RWPE2 (cell line): ENCODE measurements at regions not wholly inside any gene's neighbourhood (a gene's known extent, or its start where the extent isn't known, plus 50 kb on each side); places are given as distances from the start of the nearest gene placed in this dataset.
A peak's percentile ranks its signal among the peaks of the same experiment; 100 is the strongest.

Source experiments
- ATAC-seq: fragments of 200-7000 bp; cut with Tn5 transposase; 3 replicates; pipeline ENCODE4 v1.9.1; 2021; ENCODE audit warnings: low read depth
- DNase-seq: peaks from one replicate; pipeline ENCODE4 v3.0.0-alpha.2; 2020; ENCODE audit warnings: low spot score
- H3K27ac ChIP-seq: fragments of 450-650 bp; 2 replicates; pipeline ENCODE4 v1.5.1; 2017; ENCODE audit warnings: mild to moderate bottlenecking; ENCODE audit not compliant: poor library complexity, severe bottlenecking
- H3K27me3 ChIP-seq: fragments of 250-450 bp; sonication (Bioruptor Pico); 2 replicates; pipeline ENCODE4 v1.5.1; 2021; ENCODE audit warnings: mild to moderate bottlenecking, moderate library complexity; ENCODE audit not compliant: insufficient read depth, poor library complexity, severe bottlenecking
- H3K36me3 ChIP-seq: fragments of 250-450 bp; sonication (Bioruptor Pico); 2 replicates; pipeline ENCODE4 v1.5.1; 2020; ENCODE audit warnings: low read depth, mild to moderate bottlenecking, moderate library complexity
- H3K4me1 ChIP-seq: fragments of 250-450 bp; sonication (Bioruptor Pico); 2 replicates; pipeline ENCODE4 v1.5.1; 2021; ENCODE audit warnings: mild to moderate bottlenecking, moderate library complexity; ENCODE audit not compliant: insufficient read depth, poor library complexity, severe bottlenecking
- H3K4me3 ChIP-seq: fragments of 250-450 bp; sonication (Bioruptor Pico); 2 replicates; pipeline ENCODE4 v1.5.1; 2021; ENCODE audit warnings: mild to moderate bottlenecking, moderate library complexity; ENCODE audit not compliant: severe bottlenecking
- H3K9me3 ChIP-seq: fragments of 250-450 bp; sonication (Bioruptor Pico); 2 replicates; pipeline ENCODE4 v1.5.1; 2021; ENCODE audit warnings: mild to moderate bottlenecking, moderate library complexity; ENCODE audit not compliant: severe bottlenecking
- TF ChIP-seq, protein P1 (sequence below): fragments of 450-650 bp; IDR thresholded peaks from one replicate; pipeline ENCODE4 v1.5.1; 2017; ENCODE audit warnings: mild to moderate bottlenecking, moderate library complexity; ENCODE audit not compliant: poor library complexity, severe bottlenecking

DNA sequence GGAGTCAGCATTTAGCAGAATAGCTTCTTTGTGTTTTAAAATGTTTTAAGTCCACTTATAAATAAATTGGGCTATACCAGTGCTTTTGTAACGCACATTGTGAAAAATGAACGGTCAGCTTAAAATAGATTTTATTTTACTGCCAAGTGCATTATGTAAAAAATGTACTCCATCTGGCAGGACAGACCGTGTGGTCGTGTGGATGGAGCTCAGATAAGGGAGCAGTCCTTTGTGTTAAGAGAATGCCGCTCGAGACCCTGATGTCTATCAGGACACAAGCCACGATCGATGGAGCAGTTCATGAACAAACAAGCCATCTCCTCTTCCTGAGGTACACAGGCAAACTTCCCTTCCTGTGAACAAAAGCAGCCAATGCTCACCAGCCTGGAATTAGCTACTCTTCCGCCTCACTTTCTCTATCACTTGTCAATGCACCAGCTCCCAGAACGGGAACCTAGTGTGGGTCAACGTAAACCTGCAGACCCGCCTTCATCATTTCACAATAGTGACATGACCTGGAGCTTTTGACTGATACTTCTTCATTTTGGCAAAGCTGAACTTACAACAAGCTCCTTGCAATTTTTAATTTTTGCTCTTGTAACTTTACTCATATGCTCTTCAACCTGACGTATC is 243.5 kb downstream of the TGFB2 start:
- no peak for ATAC-seq
- Histone ChIP-seq H3K4me1 (peaks cover 17% of the 10 kb centered on the region), H3K9me3 (no peaks in the 10 kb centered on the region), H3K27me3 (no peaks in the 10 kb centered on the region), H3K36me3 (no peaks in the 10 kb centered on the region), H3K4me3 (no peak overlapping the region), H3K27ac (no peak overlapping the region)
- TF ChIP-seq, protein P1, sequence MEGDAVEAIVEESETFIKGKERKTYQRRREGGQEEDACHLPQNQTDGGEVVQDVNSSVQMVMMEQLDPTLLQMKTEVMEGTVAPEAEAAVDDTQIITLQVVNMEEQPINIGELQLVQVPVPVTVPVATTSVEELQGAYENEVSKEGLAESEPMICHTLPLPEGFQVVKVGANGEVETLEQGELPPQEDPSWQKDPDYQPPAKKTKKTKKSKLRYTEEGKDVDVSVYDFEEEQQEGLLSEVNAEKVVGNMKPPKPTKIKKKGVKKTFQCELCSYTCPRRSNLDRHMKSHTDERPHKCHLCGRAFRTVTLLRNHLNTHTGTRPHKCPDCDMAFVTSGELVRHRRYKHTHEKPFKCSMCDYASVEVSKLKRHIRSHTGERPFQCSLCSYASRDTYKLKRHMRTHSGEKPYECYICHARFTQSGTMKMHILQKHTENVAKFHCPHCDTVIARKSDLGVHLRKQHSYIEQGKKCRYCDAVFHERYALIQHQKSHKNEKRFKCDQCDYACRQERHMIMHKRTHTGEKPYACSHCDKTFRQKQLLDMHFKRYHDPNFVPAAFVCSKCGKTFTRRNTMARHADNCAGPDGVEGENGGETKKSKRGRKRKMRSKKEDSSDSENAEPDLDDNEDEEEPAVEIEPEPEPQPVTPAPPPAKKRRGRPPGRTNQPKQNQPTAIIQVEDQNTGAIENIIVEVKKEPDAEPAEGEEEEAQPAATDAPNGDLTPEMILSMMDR, result no peak
- no peak for DNase-seq

DNA sequence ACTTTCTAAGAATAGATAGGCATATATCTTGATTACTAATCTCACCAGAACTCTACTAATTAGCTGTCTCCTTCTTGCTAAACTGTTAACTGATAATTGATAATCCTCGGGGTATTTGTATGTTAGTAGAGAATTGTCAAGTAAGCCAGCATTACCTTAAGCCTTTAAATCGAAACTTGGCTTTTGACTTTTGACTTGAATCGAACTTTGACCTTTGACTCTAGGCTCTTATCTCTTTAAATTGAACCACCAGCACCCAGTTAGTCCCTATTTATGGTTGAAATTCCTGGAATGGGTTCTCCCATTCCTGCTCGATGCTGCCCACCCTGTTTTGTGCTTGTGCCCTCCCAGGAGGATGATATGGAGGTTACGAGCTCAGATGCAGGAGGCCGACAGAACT is 244.4 kb downstream of the TGFB2 start:
- peaks cover 17% of the 10 kb centered on the region for H3K4me1 ChIP-seq
- ATAC-seq, result no peak
- no peak overlapping the region for H3K4me3 ChIP-seq
- H3K27me3 ChIP-seq, result no peaks in the 10 kb centered on the region
- no peaks in the 10 kb centered on the region for H3K9me3 ChIP-seq
- TF ChIP-seq, protein P1, result no peak
- DNase-seq, result no peak
- H3K36me3 ChIP-seq, result no peaks in the 10 kb centered on the region
- H3K27ac ChIP-seq, result no peak overlapping the region

DNA sequence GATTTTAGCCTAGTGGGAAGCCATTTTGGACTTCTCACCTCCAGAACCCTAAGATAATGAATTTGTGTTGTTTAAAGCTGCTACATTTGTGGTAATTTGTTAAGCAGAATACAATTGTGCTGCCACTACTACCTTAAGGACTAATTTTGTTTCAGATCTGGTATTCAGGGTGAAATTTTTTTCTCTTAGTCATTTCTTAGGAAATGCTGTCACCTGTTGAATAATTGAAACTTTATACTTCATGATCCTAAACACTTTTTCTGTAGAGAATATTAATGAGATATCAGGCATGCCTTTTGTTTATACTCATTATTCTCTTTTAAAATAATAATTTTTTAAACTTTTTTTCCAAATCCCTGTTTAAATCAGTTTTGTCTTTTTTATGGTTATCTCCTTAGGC is 246.8 kb downstream of the TGFB2 start:
- no peaks in the 10 kb centered on the region for H3K9me3 ChIP-seq
- TF ChIP-seq, protein P1, result peak; percentile 13
- H3K27ac ChIP-seq, result peak overlapping the region; percentile 37
- no peaks in the 10 kb centered on the region for H3K36me3 ChIP-seq
- H3K4me3 ChIP-seq, result no peak overlapping the region
- no peak for ATAC-seq
- DNase-seq, result no peak
- H3K4me1 ChIP-seq, result peaks cover 9% of the 10 kb centered on the region
- no peaks in the 10 kb centered on the region for H3K27me3 ChIP-seq

DNA sequence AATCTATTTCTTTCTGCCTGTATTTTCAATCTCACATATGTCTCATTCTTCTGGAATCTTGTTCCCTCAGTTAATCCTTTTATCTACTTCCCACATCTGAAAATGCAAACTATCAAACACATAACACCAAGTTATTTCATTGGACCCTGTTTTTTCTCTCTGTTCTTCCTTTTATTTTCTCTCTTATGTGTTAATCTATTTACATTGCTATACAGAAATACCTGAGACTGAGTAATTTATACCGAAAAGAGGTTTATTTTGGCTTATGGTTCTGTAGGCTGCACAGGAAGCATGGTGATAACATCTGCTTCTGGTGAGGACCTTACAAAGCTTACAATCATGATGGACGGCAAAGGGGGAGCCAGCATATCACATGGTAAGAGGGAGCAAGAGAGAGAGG is 247.6 kb downstream of the TGFB2 start:
- H3K4me3 ChIP-seq, result no peak overlapping the region
- TF ChIP-seq, protein P1, result no peak
- peak overlapping the region; percentile 37 for H3K27ac ChIP-seq
- DNase-seq (no peak), ATAC-seq (no peak)
- no peaks in the 10 kb centered on the region for H3K27me3 ChIP-seq
- H3K36me3 ChIP-seq, result no peaks in the 10 kb centered on the region
- no peaks in the 10 kb centered on the region for H3K9me3 ChIP-seq
- peaks cover 9% of the 10 kb centered on the region for H3K4me1 ChIP-seq

DNA sequence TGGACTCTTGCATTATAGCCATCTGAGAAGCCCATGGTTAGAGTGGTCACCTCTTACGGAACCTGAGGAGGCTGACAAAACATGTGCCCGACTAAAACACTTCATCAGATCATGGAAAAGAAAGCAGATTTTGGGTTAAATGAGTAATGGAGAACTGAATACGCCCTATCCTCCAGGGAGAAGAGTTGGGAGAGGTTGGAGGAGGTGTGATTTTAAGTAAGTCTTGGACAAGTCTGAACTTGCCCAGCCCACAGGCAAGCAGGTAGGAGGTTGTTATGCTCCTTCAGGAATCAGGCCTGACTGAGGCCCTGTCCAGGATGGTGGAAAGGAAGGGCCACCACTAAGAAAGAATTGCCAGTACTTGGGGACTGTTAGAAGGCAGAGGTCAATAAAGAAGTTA is 255.8 kb downstream of the TGFB2 start:
- H3K4me1 ChIP-seq, result peaks cover 6% of the 10 kb centered on the region
- ATAC-seq, result peak; percentile 61
- no peaks in the 10 kb centered on the region for H3K9me3 ChIP-seq
- no peak for DNase-seq
- H3K27me3 ChIP-seq, result no peaks in the 10 kb centered on the region
- no peak overlapping the region for H3K27ac ChIP-seq
- H3K4me3 ChIP-seq, result no peak overlapping the region
- TF ChIP-seq, protein P1, result no peak
- no peaks in the 10 kb centered on the region for H3K36me3 ChIP-seq
